ENCODE measurements at regions not wholly inside any gene's neighbourhood (a gene's known extent, or its start where the extent isn't known, plus 50 kb on each side); places are given as distances from the start of the nearest gene placed in this dataset.
"Not testable (repeated sequence)": the region's sequence is repeated elsewhere in the genome, so short reads cannot be mapped to it uniquely, and the experiment has no call there.

GRCh38 chr16:17018585-17018939, 452.2 kb downstream of the XYLT1 start:
- FAIRE-seq, result no peak

DNA sequence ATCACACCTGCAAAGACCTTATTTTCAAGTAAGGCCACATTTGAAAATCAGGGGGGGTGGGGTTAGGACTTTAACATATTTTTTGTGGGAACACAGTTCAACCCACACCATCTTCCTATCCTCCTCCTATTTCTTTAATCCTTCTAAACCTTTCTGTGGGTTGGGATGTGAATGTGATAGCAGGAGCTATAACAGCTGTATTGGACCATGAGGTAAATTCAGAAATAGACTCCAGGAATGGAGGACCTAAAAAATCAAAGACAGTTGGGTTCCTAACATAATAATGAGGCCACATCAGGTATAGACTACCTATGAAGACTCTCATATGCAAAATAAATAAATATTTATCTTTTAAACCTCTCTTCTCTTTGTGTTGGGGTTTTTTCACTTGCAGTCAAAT, 451.4 kb downstream of the XYLT1 start:
- FAIRE-seq, result no peak

DNA sequence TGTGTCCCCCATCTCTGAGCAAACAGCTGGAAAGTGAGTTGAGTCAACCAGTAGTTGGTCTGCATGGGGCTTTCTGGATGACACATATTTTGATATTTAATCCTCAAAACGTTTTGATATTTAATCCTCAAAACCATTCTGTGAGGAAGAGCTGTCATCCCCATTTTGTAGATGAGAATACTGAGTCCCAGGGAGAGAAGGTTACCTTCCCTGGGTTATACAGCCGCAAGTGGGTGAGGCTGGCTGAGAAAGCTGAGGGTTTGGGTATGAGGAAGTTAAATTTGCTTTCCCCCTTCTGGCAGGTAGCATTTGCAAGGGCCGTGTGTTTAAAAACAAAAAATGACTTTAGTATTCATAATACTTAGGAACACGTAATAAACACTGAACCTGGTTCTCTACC, 447.2 kb downstream of the XYLT1 start:
- no peak for FAIRE-seq

DNA sequence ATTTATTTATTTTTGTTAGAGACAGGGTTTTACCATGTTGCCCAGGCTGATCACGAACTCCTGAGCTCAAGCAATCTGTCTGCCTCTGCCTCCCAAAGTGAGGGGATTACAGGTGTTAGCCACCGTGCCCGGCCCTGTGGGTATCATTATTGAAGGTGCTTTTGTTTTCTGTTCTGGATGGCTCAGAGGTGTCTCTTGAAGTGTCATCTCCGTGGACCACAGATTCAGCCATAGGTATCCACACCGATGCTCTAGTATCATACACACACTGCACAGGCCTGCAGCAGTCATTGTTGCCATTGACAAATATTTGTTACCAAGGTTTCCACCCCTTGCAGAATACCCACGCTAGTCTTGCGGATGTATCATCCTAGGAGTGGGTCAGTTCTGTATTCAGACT, 446.2 kb downstream of the XYLT1 start:
- no peak for FAIRE-seq

DNA sequence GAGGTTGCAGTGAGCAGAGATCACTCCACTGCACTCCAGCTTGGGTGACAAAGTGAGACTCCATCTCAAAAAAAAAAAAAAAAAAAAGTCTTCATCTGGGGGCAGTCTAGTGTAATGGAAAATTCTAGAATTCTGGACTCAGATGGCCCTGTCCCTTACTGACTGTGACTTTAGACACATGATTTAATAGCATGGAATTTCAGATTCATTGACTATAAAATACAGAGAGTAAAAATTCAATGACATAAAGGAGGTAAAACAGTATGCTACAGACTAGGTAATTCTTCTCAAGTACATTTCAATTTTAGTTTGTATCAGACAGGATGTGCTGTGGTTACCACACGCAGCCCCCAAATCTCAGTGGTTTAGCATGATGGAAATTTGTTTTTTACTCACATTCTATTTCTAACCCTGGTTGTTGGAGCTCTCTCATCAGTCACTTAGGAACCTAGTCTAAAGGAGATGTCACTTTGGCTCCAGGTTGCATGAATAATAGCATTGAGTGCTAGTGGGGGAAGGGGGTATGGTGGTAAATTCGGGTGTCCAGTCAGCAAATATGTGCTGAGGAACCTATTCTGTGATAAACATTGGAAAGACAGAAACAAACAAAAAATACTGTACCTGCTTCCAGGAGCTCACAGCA, 444.0 kb downstream of the XYLT1 start:
- FAIRE-seq, result no peak

DNA sequence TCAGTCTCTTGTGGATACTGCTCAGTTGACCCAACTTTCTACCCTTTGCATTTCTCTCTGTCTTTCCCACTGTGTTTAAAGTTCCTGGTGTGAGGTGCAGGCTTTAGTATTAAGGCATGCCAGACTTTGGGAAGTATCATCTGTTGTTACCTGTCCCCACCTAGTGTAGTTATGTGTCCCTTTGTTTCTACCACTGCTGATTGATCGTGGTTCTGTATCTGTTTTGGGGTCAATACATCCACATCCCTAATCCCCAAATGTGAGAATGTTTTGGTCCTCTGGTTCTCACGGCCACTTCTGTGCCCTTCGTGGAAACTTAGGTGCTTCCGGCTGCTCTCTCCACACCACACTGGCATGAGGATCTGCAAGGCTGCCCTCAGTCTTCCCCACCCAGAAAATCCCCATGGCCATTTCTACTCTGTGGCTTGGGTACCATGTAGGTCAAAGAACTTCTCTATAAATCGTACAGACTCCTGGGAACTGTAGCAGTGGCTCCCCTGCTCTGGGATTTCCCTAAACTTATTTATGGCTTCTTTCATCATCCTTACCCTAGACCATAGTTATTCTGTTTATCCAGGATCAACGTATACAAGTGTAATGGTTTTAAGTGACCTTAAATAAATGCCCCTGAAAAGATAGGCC, 443.2 kb downstream of the XYLT1 start:
- FAIRE-seq, result no peak

DNA sequence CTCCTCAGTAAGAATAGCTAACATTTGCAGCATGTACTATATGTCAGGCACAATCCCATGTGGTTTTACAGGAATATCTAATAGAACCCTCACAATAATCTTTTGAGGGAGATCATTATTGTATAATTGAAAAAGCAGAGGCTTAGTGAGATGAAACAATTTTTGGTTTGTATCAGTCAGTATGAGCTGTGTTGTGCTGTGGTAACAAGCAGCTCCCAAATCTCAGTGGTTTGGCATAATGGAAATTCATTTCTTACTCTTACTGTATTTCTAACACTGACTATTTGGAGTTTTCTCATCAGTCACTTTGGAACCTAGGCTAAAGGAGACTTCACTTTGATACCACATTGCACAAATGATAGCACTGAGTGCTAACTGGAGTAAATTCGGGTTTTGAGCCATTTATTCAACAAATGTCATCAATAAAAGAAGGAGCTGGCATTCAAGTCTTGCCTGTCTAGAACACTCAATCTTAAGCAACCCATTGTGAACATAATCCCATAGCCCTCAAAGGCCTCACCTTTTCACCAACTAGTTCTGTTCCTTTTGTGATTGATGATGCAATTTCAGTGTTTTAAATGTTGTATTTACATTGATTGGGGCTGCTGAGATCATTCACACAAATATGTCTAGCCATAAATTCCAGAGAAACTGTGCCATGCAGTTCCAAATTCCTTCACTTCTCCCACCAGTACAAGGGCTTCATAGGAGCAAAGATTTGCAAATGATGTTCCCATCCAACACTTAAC, 441.0 kb downstream of the XYLT1 start:
- no peak for FAIRE-seq

DNA sequence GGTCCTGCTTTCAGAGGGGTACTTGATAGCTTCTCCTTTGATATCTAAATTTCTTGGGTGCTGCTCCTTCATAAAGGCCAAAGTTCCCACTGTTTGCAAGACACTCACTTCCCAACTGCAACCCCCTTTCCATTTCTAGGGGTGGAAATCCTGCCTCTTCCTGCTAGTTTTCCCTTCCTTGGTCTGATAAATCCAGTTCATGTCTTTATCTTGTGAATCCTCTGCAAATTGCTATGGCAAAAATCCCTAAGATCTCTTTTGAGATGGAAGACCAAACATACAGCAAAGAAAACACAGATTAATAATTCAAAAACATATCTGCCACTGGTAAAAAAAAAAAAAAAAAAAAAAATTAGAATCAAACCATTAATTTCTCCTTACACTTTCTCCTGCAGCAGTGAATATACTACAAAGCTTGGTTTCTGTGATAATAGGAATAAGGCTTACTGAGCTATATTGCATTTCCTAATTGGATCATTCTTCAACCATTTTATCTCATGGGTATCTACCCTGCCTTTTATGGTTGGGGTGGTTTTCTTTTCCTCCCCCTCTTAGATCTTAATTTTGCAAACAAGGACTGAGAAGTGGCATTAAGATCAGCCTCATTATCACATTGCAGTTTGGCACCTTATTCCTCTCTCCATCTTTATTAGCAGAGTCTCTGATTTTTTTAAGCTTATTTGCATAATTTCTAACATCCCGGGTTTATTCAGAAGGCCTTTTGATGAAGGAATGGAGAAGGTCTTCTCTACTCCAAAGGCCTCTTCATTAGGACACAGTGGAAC, 439.1 kb downstream of the XYLT1 start:
- no peak for FAIRE-seq

- no peak for FAIRE-seq
These were observed 438.4 kb downstream of the XYLT1 start for GRCh38 chr16:17032332-17032731.

- FAIRE-seq, result no peak
These were observed 436.1 kb downstream of the XYLT1 start for GRCh38 chr16:17034477-17035252.

GRCh38 chr16:17037499-17037898, 433.3 kb downstream of the XYLT1 start:
- FAIRE-seq, result no peak

DNA sequence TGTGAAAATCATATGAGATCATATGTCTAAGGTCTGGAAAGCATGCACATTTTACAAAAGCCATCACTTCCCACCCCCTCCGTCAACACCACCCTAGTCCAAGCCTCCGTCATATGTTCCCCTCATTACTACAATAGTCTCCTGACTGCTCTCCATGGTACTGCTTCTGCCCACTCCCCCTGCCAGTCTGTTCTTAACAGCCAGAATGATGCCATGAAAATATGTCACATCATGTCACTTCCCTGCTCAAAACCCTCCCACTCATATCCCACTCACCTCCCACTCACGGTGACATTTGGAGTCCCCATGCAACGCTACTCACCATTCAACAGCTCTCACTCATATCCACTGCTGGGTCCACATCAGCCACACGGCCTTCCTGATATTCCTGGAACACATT, 432.3 kb downstream of the XYLT1 start:
- no peak for FAIRE-seq

DNA sequence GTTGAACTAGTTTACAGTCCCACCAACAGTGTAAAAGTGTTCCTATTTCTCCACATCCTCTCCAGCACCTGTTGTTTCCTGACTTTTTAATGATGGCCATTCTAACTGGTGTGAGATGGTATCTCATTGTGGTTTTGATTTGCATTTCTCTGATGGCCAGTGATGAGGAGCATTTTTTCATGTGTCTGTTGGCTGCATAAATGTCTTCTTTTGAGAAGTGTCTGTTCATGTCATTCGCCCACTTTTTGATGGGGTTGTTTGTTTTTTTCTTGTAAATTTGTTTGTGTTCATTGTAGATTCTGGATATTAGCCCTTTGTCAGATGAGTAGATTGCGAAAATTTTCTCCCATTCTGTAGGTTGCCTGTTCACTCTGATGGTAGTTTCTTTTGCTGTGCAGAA, 421.7 kb downstream of the XYLT1 start:
- FAIRE-seq, result not testable (repeated sequence)

DNA sequence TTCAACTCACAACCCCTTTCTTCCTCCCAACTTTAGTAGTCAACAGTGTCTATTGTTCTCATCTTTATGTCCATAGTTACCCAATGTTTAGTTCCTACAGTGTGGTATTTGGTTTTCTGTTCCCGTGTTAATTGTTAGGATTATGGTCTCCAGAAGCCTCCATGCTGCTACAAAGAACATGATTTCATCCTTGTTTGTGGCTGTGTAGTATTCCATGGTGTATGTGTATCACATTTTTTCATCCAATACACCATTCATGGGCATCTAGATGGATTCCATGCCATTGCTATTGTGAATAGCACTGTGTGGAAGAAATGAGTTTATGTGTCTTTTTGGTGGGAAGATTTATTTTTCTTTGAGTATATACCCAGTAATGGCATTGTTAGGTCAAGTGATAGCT, 420.3 kb downstream of the XYLT1 start:
- no peak for FAIRE-seq
